Stimulated activated naive CD8-positive, alpha-beta T cell treated with anti-CD3 and anti-CD28 coated beads, Interleukin-15, Interleukin-2, amounts not matched to agents 100 U/mL and 50 U/mL, for 24 hours (primary cell): ENCODE measurements at regions not wholly inside any gene's neighbourhood (a gene's known extent, or its start where the extent isn't known, plus 50 kb on each side); places are given as distances from the start of the nearest gene placed in this dataset.

Experiments
- ATAC-seq: fragments of 150-1000 bp; cut with Tn5 transposase; one replicate; pipeline ENCODE4 v1.10.0; 2021
- DNase-seq: peaks from one replicate; pipeline ENCODE4 v3.0.0; 2021

GRCh38 chr15:94008104-94009074 is 223.0 kb upstream of the MCTP2 start:
- no peak for ATAC-seq
- no peak for DNase-seq

DNA sequence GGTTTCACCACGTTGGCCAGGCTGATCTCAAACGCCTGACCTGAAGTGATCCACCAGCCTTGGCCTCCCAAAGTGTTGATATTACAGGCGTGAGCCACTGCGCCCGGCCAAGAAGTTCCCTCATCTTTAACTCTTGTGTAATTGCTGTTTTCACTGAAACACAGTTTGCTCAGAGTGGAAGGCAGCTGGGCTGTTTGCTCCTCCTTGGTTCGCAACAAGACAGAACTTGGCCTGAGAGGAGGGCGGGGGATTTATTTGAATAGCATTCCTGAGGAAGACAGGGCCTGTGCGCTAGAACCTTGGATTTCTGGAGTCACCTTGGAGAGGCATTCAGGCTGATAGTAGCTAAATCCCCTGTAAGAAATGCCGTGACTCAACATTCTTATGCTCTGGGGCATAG is 226.7 kb upstream of the MCTP2 start:
- ATAC-seq (no peak), DNase-seq (no peak)

- DNase-seq (no peak), ATAC-seq (no peak)
Observed at GRCh38 chr15:94002041-94002440, 229.3 kb upstream of the MCTP2 start.

DNA sequence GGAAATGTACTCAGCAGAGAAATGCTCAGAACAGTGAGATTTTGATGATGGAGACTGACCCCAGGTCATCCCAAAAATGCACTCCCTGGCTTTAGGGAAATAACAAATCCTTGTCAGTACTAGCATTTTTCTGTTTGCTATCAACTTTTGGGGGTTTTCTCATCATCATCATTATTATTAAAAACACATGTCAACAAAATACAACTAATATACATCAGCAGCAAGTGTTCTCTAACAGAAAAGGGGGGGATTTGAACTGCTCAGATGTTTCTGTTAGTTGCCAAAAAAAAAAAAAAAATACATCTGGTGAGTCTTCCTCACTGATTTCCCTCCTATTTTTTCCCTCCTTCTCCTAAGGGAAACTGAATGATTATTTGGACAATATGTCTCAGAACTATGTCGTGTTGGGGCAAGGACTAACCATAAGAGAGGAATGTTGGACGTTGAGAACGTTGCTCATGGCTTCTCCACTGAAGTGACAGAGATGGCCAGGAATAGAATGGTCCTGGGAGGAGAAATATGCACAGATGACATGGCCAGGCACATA is 230.0 kb upstream of the MCTP2 start:
- DNase-seq (no peak), ATAC-seq (no peak)

- ATAC-seq (no peak), DNase-seq (no peak)
Observed at GRCh38 chr15:94000606-94001005, 230.8 kb upstream of the MCTP2 start.

DNA sequence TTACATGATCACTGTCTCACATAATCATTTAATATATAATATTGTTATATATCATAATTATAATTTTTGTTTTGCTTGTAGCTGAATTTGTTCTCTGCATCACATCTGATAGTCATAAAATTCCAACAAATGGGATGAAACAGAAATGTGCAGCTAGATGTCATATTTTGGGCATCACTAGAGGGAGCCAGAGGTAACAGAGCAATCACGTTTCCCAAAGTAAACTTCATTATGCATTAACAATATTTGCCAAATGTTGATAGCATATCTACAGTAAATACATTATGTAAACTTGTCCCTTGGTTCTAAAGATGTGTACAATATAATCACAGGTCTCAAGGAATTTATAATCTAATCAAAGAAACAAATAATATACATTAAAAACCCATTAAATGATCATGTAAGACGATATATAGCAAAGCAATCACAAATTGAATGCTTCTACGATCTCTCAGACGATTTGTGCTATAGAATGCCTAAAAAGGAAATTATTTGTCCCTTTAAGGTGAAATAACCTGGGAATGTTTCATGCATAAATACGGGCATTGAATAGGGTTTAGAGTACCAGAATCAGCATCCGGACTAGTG is 234.2 kb upstream of the MCTP2 start:
- ATAC-seq = no peak
- no peak for DNase-seq

- ATAC-seq = no peak
- DNase-seq = no peak
Observed at GRCh38 chr15:93989440-93989998, 241.8 kb upstream of the MCTP2 start.

GRCh38 chr15:93987068-93987467 is 244.3 kb upstream of the MCTP2 start:
- ATAC-seq (peak; percentile 74), DNase-seq (peak; percentile 17)

GRCh38 chr15:93986400-93986984 is 244.9 kb upstream of the MCTP2 start:
- ATAC-seq (no peak), DNase-seq (no peak)

GRCh38 chr15:93985925-93986324 is 245.4 kb upstream of the MCTP2 start:
- DNase-seq (no peak), ATAC-seq (no peak)

- DNase-seq (no peak), ATAC-seq (no peak)
Observed at GRCh38 chr15:93985176-93985575, 246.2 kb upstream of the MCTP2 start.

GRCh38 chr15:93983526-93983925 is 247.8 kb upstream of the MCTP2 start:
- ATAC-seq (no peak), DNase-seq (no peak)

- DNase-seq (no peak), ATAC-seq (no peak)
Observed at GRCh38 chr15:93982226-93982727, 249.1 kb upstream of the MCTP2 start.

- no peak for ATAC-seq
- no peak for DNase-seq
Observed at GRCh38 chr15:93981706-93982105, 249.7 kb upstream of the MCTP2 start.

DNA sequence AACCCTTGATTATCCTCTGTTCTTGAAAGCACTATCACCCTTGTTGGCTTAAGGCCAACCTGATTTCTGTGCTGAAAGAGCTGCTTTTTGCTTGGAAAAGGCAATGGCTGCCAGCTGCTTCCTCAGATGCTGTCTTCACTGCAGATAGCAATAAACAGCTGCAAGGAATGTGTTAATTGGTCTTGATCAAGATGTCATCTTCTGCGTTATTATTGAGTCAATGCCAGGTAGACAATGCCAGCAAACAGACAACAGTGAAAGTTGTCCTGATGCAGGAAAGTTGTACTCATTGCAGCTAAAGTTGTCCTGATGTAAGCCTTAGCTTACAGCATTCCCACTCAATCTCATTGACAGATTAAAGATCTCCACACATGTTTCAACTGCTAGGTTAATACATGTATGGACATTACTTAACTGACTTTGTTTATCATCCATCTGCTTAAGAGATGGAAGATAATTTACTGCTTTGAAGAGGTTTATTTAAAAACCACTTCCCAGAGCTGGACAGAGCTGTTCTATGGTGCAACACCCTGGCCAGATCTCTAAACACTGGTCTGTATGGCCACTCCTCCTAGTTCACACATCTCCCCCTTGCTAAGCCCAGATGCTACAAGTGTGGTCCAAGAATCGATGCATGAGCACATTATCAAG is 251.0 kb upstream of the MCTP2 start:
- DNase-seq (no peak), ATAC-seq (no peak)

GRCh38 chr15:93974804-93975481 is 256.4 kb upstream of the MCTP2 start:
- no peak for DNase-seq
- ATAC-seq = no peak

DNA sequence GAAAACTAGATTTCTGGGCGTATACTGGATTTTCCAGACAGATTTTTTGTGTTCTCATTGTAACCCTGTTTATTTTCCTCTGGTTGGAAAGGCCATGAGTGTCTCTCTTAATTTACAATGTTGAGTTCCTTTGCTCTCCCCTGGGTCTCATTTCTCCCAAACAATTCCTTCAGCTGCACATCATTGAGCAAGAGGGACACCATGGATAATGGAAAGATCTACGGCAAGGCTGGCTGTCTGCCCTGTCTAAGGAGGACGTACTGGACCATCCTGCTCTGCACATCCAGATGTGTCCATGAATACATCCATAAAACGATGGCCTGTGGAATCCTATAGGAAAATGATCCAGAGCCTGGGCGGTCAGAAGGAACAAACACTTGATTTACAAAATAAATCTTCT is 258.1 kb upstream of the MCTP2 start:
- DNase-seq (no peak), ATAC-seq (no peak)

GRCh38 chr15:93968773-93969172 is 262.6 kb upstream of the MCTP2 start:
- ATAC-seq (no peak), DNase-seq (no peak)

DNA sequence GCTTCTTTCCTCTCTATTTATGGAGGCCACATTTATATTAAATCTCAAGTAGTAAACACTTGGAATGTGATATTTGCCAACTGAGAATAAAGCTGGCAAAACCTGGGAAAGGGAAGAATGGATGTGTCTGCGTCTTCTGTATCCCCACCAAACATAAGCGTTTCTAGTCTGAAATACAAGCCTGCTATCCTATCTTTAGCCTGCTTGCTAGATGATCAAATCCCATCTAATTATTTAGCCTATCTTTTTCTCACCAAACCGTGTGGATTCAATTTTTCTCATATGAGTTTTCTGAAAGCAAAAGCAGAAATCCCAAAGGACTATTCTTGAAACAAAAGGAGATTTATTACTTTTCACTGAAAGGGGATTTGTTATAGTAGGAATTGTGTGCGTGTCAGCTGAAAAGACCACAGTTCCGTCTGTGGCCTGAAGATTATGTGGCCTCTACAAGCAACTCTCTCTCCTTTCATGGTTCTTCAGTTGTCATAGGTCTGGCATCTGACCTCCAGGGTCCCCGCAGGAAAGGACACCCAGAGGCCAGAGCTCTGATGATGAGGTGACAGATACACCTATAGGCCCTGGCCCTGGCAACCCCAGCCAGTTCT is 266.0 kb upstream of the MCTP2 start:
- DNase-seq (no peak), ATAC-seq (no peak)

DNA sequence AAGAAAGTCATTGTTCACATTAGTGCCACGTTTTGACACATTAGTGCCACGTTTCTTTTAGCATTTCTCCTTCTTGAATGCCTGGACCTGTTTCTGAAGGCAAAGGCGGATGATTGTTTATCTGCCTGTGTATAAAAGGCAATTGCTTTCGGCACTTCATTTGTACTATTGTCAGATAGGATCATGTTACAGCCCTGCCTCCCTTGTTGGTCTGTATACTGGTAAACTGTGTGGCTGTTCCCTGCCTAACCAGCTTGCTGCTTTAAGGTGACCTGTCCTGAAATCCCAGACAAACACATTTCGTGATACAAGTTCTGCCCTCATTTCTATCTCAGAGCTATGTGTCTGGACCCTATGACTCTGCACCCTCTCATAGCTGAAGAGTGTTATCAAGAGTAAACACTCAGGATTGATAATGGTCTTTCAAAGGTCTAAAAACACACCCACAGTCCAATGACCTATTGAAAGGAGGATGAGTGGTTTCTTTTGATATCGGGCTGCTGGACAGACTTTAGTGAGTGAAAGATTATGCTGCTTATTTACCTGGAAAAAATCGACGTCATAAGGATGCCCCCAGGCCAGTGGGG is 276.3 kb upstream of the MCTP2 start:
- ATAC-seq = no peak
- DNase-seq = no peak

DNA sequence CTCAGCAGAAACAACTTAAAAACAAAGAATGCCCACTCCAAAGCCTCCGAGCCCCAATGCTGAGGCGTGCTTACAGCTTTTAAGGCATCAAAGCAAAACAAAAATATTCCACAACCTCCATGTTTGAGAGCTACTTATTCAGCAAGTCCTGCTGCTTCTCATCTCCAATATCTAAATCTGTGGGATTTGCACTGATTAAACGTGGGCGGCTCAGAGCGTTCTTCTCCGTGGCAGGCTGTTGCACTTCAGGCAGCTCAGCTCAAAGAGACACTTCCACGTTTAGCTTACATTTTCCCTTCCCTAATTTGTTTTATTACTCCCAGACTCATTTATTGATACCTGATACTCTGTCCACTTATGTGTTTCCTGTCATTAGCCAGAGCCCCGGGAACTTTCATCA is 282.6 kb upstream of the MCTP2 start:
- DNase-seq = no peak
- no peak for ATAC-seq
